Vagina (tissue), 2 donors: ENCODE measurements at regions not wholly inside any gene's neighbourhood (a gene's known extent, or its start where the extent isn't known, plus 50 kb on each side); places are given as distances from the start of the nearest gene placed in this dataset.
A peak's percentile ranks its signal among the peaks of the same experiment; 100 is the strongest.

Experiments used
- DNase-seq, 2 donors: peaks; one replicate each; pipeline ENCODE4 v3.0.0-alpha.2; 2017; ENCODE audit errors: extremely low spot score in 2 of 2
- H3K27ac ChIP-seq: fragments of 200-600 bp; sonication (generic); one replicate; pipeline ENCODE4 v1.5.1; 2019
- H3K27me3 ChIP-seq: fragments of 200-600 bp; sonication (generic); one replicate; pipeline ENCODE4 v1.5.1; 2019
- H3K36me3 ChIP-seq, 2 donors: fragments of 200-600 bp; sonication (generic); one replicate each; pipeline ENCODE4 v1.5.1; 2017 to 2019
- H3K4me1 ChIP-seq: fragments of 200-600 bp; sonication (generic); one replicate; pipeline ENCODE4 v1.5.1; 2019
- H3K4me3 ChIP-seq, 2 donors: fragments of 200-600 bp; sonication (generic); 1 replicate in 1 of 2; 2 replicates in 1 of 2; pipeline ENCODE4 v1.5.1; 2016 to 2019
- H3K9me3 ChIP-seq: fragments of 200-600 bp; sonication (generic); one replicate; pipeline ENCODE4 v1.5.1; 2019
- POLR2A ChIP-seq, 2 donors: fragments of 450-650 bp; IDR thresholded peaks; one replicate each; pipeline ENCODE4 v1.6.1; 2017; ENCODE audit warnings: antibody characterized with exemption in 2 of 2, mild to moderate bottlenecking in 2 of 2, moderate library complexity in 2 of 2
- POLR2AphosphoS5 ChIP-seq, 2 donors: sonication (generic); formaldehyde crosslinking; IDR thresholded peaks; one replicate each; pipeline ENCODE4 v1.9.0; 2017; ENCODE audit warnings: antibody characterized with exemption in 2 of 2, mild to moderate bottlenecking in 2 of 2, low read depth in 1 of 2; ENCODE audit not compliant: insufficient read depth in 1 of 2
- intact Hi-C: fragments of 100-400 bp; cut with DNase I; formaldehyde crosslinking; loops from one replicate; pipeline ENCODE4 v1.15.1; 2023
- TF ChIP-seq, protein P1 (sequence below), 3 experiments: fragments of 450-650 bp in 2 of 3; fragments of 200-600 bp in 1 of 3; sonication (generic) in 1 of 3; IDR thresholded peaks; one replicate each; pipeline ENCODE4 v1.5.1; 2017 to 2019; ENCODE audit warnings: antibody characterized with exemption in 3 of 3, mild to moderate bottlenecking in 2 of 3, moderate library complexity in 2 of 3

DNA sequence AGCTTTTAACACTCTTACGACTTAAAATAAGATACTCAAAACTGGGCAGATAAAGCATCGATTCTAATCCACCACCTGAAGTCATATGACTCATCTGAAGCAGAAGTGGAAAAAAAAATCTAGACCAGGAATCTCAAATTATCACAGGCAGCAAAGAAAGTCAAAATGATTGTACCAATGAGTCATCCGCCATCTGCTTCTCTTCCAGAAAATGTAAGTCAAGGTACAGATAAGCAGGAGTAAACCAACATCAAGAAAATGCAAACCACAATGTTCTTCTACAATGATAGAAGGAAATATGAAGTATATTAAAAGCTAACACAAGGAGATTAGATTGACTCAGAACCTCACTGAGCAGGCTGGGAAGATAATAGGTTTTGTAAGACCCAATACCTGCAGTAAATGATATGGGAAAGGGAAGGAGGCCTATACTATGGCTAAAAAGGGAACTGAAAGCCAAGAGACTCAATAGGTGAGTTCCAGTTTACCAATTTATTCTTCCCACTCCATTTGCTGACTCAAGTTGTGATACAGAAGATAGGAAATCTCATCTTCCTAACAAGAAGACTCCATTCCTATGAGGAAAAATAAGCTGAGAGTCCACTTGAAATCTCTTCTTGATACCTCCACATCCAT lies 88.4 kb upstream of the TET2 start:
- peak in 1 of 2 donors; percentile 17 for TF ChIP-seq POLR2AphosphoS5 (IDR thresholded peaks at IDR 0.05; ENCODE audit: insufficient read depth in 1 of 2, low read depth in 1 of 2)
- TF ChIP-seq, protein P1, sequence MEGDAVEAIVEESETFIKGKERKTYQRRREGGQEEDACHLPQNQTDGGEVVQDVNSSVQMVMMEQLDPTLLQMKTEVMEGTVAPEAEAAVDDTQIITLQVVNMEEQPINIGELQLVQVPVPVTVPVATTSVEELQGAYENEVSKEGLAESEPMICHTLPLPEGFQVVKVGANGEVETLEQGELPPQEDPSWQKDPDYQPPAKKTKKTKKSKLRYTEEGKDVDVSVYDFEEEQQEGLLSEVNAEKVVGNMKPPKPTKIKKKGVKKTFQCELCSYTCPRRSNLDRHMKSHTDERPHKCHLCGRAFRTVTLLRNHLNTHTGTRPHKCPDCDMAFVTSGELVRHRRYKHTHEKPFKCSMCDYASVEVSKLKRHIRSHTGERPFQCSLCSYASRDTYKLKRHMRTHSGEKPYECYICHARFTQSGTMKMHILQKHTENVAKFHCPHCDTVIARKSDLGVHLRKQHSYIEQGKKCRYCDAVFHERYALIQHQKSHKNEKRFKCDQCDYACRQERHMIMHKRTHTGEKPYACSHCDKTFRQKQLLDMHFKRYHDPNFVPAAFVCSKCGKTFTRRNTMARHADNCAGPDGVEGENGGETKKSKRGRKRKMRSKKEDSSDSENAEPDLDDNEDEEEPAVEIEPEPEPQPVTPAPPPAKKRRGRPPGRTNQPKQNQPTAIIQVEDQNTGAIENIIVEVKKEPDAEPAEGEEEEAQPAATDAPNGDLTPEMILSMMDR (IDR thresholded peaks at IDR 0.05), result no peak
- no peak for TF ChIP-seq POLR2A (IDR thresholded peaks at IDR 0.05)
- no peak overlapping the region for H3K4me3 ChIP-seq
- no peaks in the 10 kb centered on the region for H3K4me1 ChIP-seq
- no peak for DNase-seq
- H3K27ac ChIP-seq, result no peak overlapping the region
- no peaks in the 10 kb centered on the region for H3K9me3 ChIP-seq
- H3K36me3 ChIP-seq, result no peaks in the 10 kb centered on the region
- no peaks in the 10 kb centered on the region for H3K27me3 ChIP-seq
- intact Hi-C loops, result no loop called here

- H3K4me3 ChIP-seq, result no peak overlapping the region
- TF ChIP-seq POLR2AphosphoS5 (IDR thresholded peaks at IDR 0.05; ENCODE audit: insufficient read depth in 1 of 2, low read depth in 1 of 2), result no peak
- TF ChIP-seq, protein P1 (IDR thresholded peaks at IDR 0.05), result no peak
- no peak for TF ChIP-seq POLR2A (IDR thresholded peaks at IDR 0.05)
- H3K27me3 ChIP-seq, result no peaks in the 10 kb centered on the region
- H3K4me1 ChIP-seq, result no peaks in the 10 kb centered on the region
- H3K36me3 ChIP-seq, result no peaks in the 10 kb centered on the region
- no peaks in the 10 kb centered on the region for H3K9me3 ChIP-seq
- intact Hi-C loops, result no loop called here
- DNase-seq, result no peak
- H3K27ac ChIP-seq, result no peak overlapping the region
Measured at GRCh38 chr4:105059337-105059736, 87.3 kb upstream of the TET2 start.

DNA sequence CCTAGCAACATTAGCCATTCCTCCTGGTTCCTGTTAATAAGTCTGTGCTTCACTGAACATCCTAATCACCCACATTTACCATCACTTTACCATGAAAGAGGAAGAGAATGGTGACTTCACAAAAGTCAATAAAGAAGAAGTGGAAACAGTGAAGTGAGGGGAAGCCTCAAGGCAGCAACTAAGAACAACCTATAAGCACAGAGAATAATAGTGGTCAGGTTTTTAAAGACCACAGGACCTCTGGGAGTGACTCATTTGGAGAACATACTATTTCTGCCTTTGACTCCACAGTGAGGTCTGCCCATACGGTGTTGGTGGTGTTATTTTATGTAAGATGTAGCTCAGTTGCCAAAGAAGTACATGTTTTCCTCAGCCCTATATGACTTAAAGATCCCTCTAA lies 86.0 kb upstream of the TET2 start:
- Histone ChIP-seq H3K4me3 (no peak overlapping the region), H3K4me1 (no peaks in the 10 kb centered on the region), H3K36me3 (no peaks in the 10 kb centered on the region), H3K9me3 (no peaks in the 10 kb centered on the region), H3K27ac (no peak overlapping the region), H3K27me3 (no peaks in the 10 kb centered on the region)
- TF ChIP-seq POLR2AphosphoS5 (IDR thresholded peaks at IDR 0.05; ENCODE audit: insufficient read depth in 1 of 2, low read depth in 1 of 2) (no peak), POLR2A (IDR thresholded peaks at IDR 0.05) (no peak)
- TF ChIP-seq, protein P1 (IDR thresholded peaks at IDR 0.05), result no peak
- no peak for DNase-seq
- intact Hi-C loops, result no loop called here

DNA sequence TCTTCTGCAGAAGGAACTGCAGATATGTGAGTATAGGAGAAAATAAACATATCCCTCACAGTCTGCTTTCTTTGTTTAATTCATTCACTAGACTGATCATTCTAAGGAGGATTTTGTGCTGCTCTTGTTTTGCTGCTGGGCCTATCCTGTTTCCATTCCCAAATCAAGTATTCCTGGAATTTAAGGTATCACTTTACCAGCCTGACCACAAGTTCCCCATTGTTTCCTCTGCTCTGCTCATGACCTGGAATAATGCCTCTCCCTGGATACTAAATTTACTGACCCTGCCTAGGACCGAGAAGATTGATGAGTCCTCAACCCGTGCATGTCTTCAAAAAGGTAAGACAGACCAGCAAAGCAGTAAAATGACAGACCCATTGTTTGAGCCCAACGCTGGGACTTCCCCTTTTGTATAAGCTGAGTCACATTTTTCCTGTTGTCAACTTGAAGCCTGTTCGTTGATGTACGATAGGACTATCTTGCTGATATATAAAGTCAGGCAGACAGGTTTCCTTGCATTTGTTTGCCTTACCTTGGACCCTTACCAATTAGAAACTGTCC lies 85.5 kb upstream of the TET2 start:
- no peaks in the 10 kb centered on the region for H3K4me1 ChIP-seq
- H3K27me3 ChIP-seq, result no peaks in the 10 kb centered on the region
- H3K27ac ChIP-seq, result no peak overlapping the region
- no peak overlapping the region for H3K4me3 ChIP-seq
- TF ChIP-seq, protein P1 (IDR thresholded peaks at IDR 0.05), result no peak
- TF ChIP-seq POLR2A (IDR thresholded peaks at IDR 0.05) (no peak), POLR2AphosphoS5 (IDR thresholded peaks at IDR 0.05; ENCODE audit: insufficient read depth in 1 of 2, low read depth in 1 of 2) (no peak)
- intact Hi-C loops, result no loop called here
- no peaks in the 10 kb centered on the region for H3K9me3 ChIP-seq
- H3K36me3 ChIP-seq, result no peaks in the 10 kb centered on the region
- no peak for DNase-seq

DNA sequence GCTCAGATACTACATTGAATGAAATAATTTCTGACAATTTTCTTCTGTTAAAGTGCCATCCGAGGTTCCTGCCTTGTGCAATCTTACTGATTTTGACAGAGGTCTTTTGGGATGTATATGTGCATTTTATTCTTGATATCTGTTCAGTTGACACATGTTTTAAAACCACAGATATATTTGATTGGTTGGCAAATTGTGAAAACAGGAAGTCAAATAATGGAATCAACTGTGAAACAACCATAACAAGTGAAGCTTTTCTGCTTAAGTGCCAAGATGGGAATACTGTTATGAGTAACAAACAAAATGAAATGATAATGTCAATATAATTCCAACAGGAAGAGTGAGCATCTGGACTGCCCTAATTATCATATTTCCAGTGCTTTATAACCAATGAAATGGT lies 84.9 kb upstream of the TET2 start:
- Histone ChIP-seq H3K9me3 (no peaks in the 10 kb centered on the region), H3K27ac (no peak overlapping the region), H3K4me1 (no peaks in the 10 kb centered on the region), H3K27me3 (no peaks in the 10 kb centered on the region), H3K4me3 (no peak overlapping the region), H3K36me3 (no peaks in the 10 kb centered on the region)
- no peak for DNase-seq
- intact Hi-C loops, result no loop called here
- TF ChIP-seq POLR2AphosphoS5 (IDR thresholded peaks at IDR 0.05; ENCODE audit: insufficient read depth in 1 of 2, low read depth in 1 of 2), result no peak
- TF ChIP-seq, protein P1 (IDR thresholded peaks at IDR 0.05), result no peak
- TF ChIP-seq POLR2A (IDR thresholded peaks at IDR 0.05), result no peak
